Calu3 (cell line): ENCODE measurements at regions not wholly inside any gene's neighbourhood (a gene's known extent, or its start where the extent isn't known, plus 50 kb on each side); places are given as distances from the start of the nearest gene placed in this dataset.

ENCODE experiments used
- BruUV-seq: library from RNA; stranded (reverse); fragments of 400-500 nt; replicated peaks from 2 replicates; lab custom pipeline; 2021; lab: Mats Ljungman, UMichigan
- CTCF ChIA-PET: fragments of 300-600 bp; sonication (Branson Sonifier 250); formaldehyde crosslinking; loops from one replicate; lab custom pipeline; 2022; ENCODE audit warnings: antibody characterized with exemption; lab: Charles Lee
- DNase-seq: peaks from one replicate; pipeline ENCODE4 v3.0.0; 2022
- H3K27ac Mint-ChIP-seq: one replicate; pipeline ENCODE4 v1.8.0; 2022; ENCODE audit warnings: mixed read lengths; ENCODE audit not compliant: unreplicated experiment
- H3K27me3 Mint-ChIP-seq: one replicate; pipeline ENCODE4 v1.8.0; 2022; ENCODE audit warnings: mixed read lengths; ENCODE audit not compliant: unreplicated experiment
- H3K36me3 Mint-ChIP-seq: one replicate; pipeline ENCODE4 v1.8.0; 2022; ENCODE audit warnings: mild to moderate bottlenecking, moderate library complexity, mixed read lengths; ENCODE audit not compliant: insufficient read depth, unreplicated experiment
- H3K4me1 Mint-ChIP-seq: one replicate; pipeline ENCODE4 v1.8.0; 2022; ENCODE audit warnings: mild to moderate bottlenecking, low read depth, mixed read lengths; ENCODE audit not compliant: unreplicated experiment
- H3K4me3 Mint-ChIP-seq: one replicate; pipeline ENCODE4 v1.8.0; 2022; ENCODE audit warnings: mild to moderate bottlenecking, low read depth, moderate library complexity, mixed read lengths; ENCODE audit not compliant: unreplicated experiment
- H3K9me3 Mint-ChIP-seq: one replicate; pipeline ENCODE4 v1.8.0; 2022; ENCODE audit warnings: low read depth, mixed read lengths; ENCODE audit not compliant: unreplicated experiment
- CTCF ChIP-seq: fragments of 200-600 bp; IDR thresholded peaks from one replicate; pipeline ENCODE4 v1.8.0; 2022; ENCODE audit warnings: antibody characterized with exemption; ENCODE audit not compliant: unreplicated experiment
- intact Hi-C: fragments of 100-400 bp; cut with micrococcal nuclease; formaldehyde crosslinking; loops from one replicate; pipeline ENCODE4 v1.10.0; 2022; ENCODE audit not compliant: unreplicated experiment

GRCh38 chr22:35170716-35171697 lies 86.3 kb upstream of the HMGXB4 start:
- DNase-seq = no peak
- intact Hi-C loops = no loop called here
- H3K4me1 Mint-ChIP-seq = no peaks in the 10 kb centered on the region
- no peak overlapping the region for H3K27ac Mint-ChIP-seq
- no peaks in the 10 kb centered on the region for H3K36me3 Mint-ChIP-seq
- no TSS peak for BruUV-seq
- H3K4me3 Mint-ChIP-seq = no peak overlapping the region
- peaks cover 55% of the 10 kb centered on the region for H3K27me3 Mint-ChIP-seq
- TF ChIP-seq CTCF = no peak
- CTCF ChIA-PET = interaction anchor here (0.7 kb wide), 1 partner anchor 15 kb away, joined by 3 read pairs; no protein-coding TSS in a partner anchor
- H3K9me3 Mint-ChIP-seq = no peaks in the 10 kb centered on the region

GRCh38 chr22:35172442-35172841 lies 84.9 kb upstream of the HMGXB4 start:
- Mint-ChIP-seq H3K9me3 (no peaks in the 10 kb centered on the region), H3K27ac (no peak overlapping the region), H3K36me3 (no peaks in the 10 kb centered on the region), H3K27me3 (peaks cover 57% of the 10 kb centered on the region), H3K4me3 (no peak overlapping the region), H3K4me1 (no peaks in the 10 kb centered on the region)
- DNase-seq = no peak
- no TSS peak for BruUV-seq
- CTCF ChIA-PET = no interaction called here
- intact Hi-C loops = no loop called here
- TF ChIP-seq CTCF = no peak

GRCh38 chr22:35173655-35174054 lies 83.6 kb upstream of the HMGXB4 start:
- DNase-seq = no peak
- H3K27ac Mint-ChIP-seq = no peak overlapping the region
- no peak for TF ChIP-seq CTCF
- H3K4me3 Mint-ChIP-seq = no peak overlapping the region
- peaks cover 63% of the 10 kb centered on the region for H3K27me3 Mint-ChIP-seq
- no TSS peak for BruUV-seq
- no peaks in the 10 kb centered on the region for H3K9me3 Mint-ChIP-seq
- H3K4me1 Mint-ChIP-seq = no peaks in the 10 kb centered on the region
- H3K36me3 Mint-ChIP-seq = no peaks in the 10 kb centered on the region
- intact Hi-C loops = no loop called here
- CTCF ChIA-PET = no interaction called here

GRCh38 chr22:35174401-35175038 lies 82.8 kb upstream of the HMGXB4 start:
- Mint-ChIP-seq H3K36me3 (no peaks in the 10 kb centered on the region), H3K27ac (no peak overlapping the region), H3K4me3 (no peak overlapping the region), H3K9me3 (peaks cover 2% of the 10 kb centered on the region), H3K4me1 (no peaks in the 10 kb centered on the region), H3K27me3 (peaks cover 63% of the 10 kb centered on the region)
- CTCF ChIA-PET = no interaction called here
- intact Hi-C loops = no loop called here
- BruUV-seq = no TSS peak
- TF ChIP-seq CTCF = no peak
- DNase-seq = no peak
